DND-41 (cell line): ENCODE measurements at regions not wholly inside any gene's neighbourhood (a gene's known extent, or its start where the extent isn't known, plus 50 kb on each side); places are given as distances from the start of the nearest gene placed in this dataset.

Experiments used
- EZH2 ChIP-seq: IDR thresholded peaks from 3 replicates; pipeline ENCODE4 v1.6.1; 2012; ENCODE audit warnings: borderline replicate concordance, low read depth, mild to moderate bottlenecking, moderate library complexity, low read length, inconsistent platforms; ENCODE audit not compliant: severe bottlenecking
- TF ChIP-seq, protein P1 (sequence below): IDR thresholded peaks from 2 replicates; pipeline ENCODE4 v1.5.1; 2012; ENCODE audit warnings: borderline replicate concordance, low read length, moderate library complexity, mild to moderate bottlenecking; ENCODE audit not compliant: poor library complexity, severe bottlenecking; ENCODE audit errors: extremely low read depth

DNA sequence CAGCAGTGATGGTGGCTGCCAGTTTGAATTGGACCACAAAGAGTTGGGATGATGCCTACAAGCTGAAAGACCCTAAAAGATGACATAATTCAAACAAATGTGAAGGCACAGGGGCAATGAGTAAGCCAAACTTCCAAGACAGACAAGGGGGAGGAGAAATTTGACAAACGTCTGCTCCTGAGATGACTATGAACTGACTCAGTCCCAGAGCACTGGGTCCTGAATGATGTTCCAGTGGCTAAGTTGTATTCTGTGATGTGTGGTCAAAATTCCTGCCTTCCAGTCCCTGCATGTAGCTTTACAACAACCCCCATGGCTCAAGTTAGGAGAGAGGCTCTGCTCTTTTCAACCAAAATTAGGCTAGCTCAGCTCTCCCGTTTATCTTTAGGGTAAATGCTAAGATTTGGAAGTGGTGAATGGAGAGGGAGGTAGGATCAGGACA is 86.1 kb upstream of the SIRPA start:
- TF ChIP-seq, protein P1, sequence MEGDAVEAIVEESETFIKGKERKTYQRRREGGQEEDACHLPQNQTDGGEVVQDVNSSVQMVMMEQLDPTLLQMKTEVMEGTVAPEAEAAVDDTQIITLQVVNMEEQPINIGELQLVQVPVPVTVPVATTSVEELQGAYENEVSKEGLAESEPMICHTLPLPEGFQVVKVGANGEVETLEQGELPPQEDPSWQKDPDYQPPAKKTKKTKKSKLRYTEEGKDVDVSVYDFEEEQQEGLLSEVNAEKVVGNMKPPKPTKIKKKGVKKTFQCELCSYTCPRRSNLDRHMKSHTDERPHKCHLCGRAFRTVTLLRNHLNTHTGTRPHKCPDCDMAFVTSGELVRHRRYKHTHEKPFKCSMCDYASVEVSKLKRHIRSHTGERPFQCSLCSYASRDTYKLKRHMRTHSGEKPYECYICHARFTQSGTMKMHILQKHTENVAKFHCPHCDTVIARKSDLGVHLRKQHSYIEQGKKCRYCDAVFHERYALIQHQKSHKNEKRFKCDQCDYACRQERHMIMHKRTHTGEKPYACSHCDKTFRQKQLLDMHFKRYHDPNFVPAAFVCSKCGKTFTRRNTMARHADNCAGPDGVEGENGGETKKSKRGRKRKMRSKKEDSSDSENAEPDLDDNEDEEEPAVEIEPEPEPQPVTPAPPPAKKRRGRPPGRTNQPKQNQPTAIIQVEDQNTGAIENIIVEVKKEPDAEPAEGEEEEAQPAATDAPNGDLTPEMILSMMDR = no peak
- TF ChIP-seq EZH2 = no peak
